ENCODE measurements at regions not wholly inside any gene's neighbourhood (a gene's known extent, or its start where the extent isn't known, plus 50 kb on each side); places are given as distances from the start of the nearest gene placed in this dataset.

DNA sequence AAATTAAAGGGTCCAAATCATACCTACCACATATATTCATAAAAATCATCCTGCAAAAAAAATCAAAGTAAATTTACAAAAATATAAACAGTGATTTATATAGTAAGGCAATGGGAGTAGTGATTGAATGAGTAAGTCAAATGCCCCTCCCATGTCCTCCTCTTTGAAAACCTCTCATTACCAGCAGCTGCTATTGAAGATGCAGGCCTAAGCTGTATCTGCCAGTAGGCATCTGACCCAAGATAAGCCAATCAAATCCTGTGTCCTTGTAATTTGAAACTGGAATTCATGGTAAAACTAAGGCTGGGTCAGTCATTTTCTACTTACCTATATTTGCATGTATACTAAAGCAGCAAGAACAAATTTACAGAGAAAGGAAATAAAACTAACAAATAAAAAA is 60.4 kb upstream of the POU1F1 start:
- TF ChIP-seq, protein P1, sequence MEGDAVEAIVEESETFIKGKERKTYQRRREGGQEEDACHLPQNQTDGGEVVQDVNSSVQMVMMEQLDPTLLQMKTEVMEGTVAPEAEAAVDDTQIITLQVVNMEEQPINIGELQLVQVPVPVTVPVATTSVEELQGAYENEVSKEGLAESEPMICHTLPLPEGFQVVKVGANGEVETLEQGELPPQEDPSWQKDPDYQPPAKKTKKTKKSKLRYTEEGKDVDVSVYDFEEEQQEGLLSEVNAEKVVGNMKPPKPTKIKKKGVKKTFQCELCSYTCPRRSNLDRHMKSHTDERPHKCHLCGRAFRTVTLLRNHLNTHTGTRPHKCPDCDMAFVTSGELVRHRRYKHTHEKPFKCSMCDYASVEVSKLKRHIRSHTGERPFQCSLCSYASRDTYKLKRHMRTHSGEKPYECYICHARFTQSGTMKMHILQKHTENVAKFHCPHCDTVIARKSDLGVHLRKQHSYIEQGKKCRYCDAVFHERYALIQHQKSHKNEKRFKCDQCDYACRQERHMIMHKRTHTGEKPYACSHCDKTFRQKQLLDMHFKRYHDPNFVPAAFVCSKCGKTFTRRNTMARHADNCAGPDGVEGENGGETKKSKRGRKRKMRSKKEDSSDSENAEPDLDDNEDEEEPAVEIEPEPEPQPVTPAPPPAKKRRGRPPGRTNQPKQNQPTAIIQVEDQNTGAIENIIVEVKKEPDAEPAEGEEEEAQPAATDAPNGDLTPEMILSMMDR (IDR thresholded peaks at IDR 0.05; ENCODE audit: low read depth, low read length, missing input control): no peak
- TF ChIP-seq MAX (IDR thresholded peaks at IDR 0.05): no peak
- TF ChIP-seq ZBTB33 (IDR thresholded peaks at IDR 0.05): no peak
- TF ChIP-seq JUND (IDR thresholded peaks at IDR 0.05): no peak
- no peak for TF ChIP-seq RAD21 (IDR thresholded peaks at IDR 0.05)
- TF ChIP-seq, protein P2, sequence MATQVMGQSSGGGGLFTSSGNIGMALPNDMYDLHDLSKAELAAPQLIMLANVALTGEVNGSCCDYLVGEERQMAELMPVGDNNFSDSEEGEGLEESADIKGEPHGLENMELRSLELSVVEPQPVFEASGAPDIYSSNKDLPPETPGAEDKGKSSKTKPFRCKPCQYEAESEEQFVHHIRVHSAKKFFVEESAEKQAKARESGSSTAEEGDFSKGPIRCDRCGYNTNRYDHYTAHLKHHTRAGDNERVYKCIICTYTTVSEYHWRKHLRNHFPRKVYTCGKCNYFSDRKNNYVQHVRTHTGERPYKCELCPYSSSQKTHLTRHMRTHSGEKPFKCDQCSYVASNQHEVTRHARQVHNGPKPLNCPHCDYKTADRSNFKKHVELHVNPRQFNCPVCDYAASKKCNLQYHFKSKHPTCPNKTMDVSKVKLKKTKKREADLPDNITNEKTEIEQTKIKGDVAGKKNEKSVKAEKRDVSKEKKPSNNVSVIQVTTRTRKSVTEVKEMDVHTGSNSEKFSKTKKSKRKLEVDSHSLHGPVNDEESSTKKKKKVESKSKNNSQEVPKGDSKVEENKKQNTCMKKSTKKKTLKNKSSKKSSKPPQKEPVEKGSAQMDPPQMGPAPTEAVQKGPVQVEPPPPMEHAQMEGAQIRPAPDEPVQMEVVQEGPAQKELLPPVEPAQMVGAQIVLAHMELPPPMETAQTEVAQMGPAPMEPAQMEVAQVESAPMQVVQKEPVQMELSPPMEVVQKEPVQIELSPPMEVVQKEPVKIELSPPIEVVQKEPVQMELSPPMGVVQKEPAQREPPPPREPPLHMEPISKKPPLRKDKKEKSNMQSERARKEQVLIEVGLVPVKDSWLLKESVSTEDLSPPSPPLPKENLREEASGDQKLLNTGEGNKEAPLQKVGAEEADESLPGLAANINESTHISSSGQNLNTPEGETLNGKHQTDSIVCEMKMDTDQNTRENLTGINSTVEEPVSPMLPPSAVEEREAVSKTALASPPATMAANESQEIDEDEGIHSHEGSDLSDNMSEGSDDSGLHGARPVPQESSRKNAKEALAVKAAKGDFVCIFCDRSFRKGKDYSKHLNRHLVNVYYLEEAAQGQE (IDR thresholded peaks at IDR 0.05): no peak

All from liver (tissue), 3 donors.